ENCODE measurements at regions not wholly inside any gene's neighbourhood (a gene's known extent, or its start where the extent isn't known, plus 50 kb on each side); places are given as distances from the start of the nearest gene placed in this dataset.

DNA sequence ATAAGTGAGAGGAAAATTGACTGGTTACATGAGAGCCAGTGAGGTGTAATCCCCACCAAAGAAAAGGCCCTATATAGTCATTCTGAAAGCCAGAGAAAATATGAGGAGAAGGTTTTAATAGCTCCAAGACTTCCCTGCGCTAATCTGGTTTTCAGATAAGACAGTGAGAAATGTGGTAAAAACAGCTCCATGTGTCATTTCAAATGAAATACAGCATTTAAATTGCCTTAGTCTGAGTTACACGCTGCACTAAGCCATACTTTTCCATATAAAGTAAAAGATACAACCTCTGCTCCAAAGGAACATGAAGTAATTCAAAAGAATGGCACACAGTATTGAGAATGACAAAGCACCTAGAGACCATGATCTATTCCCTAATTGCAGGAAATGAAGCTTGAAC, 378.0 kb upstream of the PDE4D start:
- no TSS peak for BruUV-seq (replicated peaks)
- intact Hi-C loops (cut with micrococcal nuclease): no loop called here
- H3K4me1 Mint-ChIP-seq (ENCODE audit: insufficient read depth, unreplicated experiment): no peaks in the 10 kb centered on the region
- ChIA-PET POLR2A (no interaction called here), CTCF (interaction anchor here (0.7 kb wide), 1 partner anchor 24 kb away, joined by 3 read pairs; no protein-coding TSS in a partner anchor)
- H3K9me3 Mint-ChIP-seq (ENCODE audit: unreplicated experiment): no peaks in the 10 kb centered on the region
- no peak overlapping the region for H3K4me3 Mint-ChIP-seq (ENCODE audit: unreplicated experiment)
- peaks cover 81% of the 10 kb centered on the region for H3K27me3 Mint-ChIP-seq (ENCODE audit: insufficient read depth, unreplicated experiment)
- no peak for DNase-seq (ENCODE audit: unreplicated experiment)
- no peak overlapping the region for H3K27ac Mint-ChIP-seq (ENCODE audit: low read depth, unreplicated experiment)
- H3K36me3 Mint-ChIP-seq (ENCODE audit: insufficient read depth, unreplicated experiment): no peaks in the 10 kb centered on the region
- no peak for TF ChIP-seq CTCF (IDR thresholded peaks at IDR 0.05; ENCODE audit: unreplicated experiment)

DNA sequence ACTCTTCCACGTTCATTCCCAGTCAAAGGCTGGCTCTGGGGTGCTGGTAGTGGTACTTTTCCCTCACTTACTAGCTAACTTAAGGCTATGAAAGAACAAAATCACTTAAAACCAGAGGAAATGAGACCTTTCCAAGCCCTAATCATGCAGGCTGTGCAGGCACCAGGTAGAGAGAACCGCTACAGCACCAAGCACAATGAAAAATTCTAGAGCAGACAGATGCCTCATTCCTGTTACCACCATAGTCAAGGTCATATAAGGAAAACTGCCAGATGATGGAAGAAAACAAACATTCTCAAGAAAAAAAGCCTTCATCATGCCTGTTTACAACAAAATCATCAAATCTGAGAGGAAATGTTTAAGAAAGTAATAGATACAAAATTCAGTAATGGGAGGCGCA, 374.4 kb upstream of the PDE4D start:
- Mint-ChIP-seq H3K4me3 (ENCODE audit: unreplicated experiment) (no peak overlapping the region), H3K9me3 (ENCODE audit: unreplicated experiment) (no peaks in the 10 kb centered on the region), H3K4me1 (ENCODE audit: insufficient read depth, unreplicated experiment) (no peaks in the 10 kb centered on the region), H3K27ac (ENCODE audit: low read depth, unreplicated experiment) (no peak overlapping the region), H3K36me3 (ENCODE audit: insufficient read depth, unreplicated experiment) (no peaks in the 10 kb centered on the region), H3K27me3 (ENCODE audit: insufficient read depth, unreplicated experiment) (peaks cover 76% of the 10 kb centered on the region)
- intact Hi-C loops (cut with micrococcal nuclease): no loop called here
- POLR2A ChIA-PET: no interaction called here
- no TSS peak for BruUV-seq (replicated peaks)
- TF ChIP-seq CTCF (IDR thresholded peaks at IDR 0.05; ENCODE audit: unreplicated experiment): no peak
- no peak for DNase-seq (ENCODE audit: unreplicated experiment)
- CTCF ChIA-PET: no interaction called here

DNA sequence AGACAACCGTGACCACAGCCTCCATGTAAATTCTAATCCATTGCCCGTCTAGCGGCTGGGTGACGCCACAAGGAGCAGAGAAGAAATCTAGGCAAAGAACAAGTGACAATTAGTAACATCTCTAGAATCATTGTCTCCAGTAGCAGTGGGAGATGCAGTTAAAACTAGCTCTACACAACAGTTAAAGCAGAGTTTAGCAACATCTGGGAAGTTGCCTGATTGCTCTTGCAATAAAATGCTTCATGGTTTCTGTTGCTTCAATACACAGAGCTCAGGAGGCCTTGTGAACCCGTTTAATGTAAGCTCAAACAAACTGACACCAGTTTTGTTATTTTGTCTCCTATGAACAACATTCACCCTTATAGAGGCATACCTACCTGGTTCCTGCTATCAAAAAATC, 369.8 kb upstream of the PDE4D start:
- DNase-seq (ENCODE audit: unreplicated experiment): no peak
- no peaks in the 10 kb centered on the region for H3K4me1 Mint-ChIP-seq (ENCODE audit: insufficient read depth, unreplicated experiment)
- H3K9me3 Mint-ChIP-seq (ENCODE audit: unreplicated experiment): no peaks in the 10 kb centered on the region
- peaks cover 78% of the 10 kb centered on the region for H3K27me3 Mint-ChIP-seq (ENCODE audit: insufficient read depth, unreplicated experiment)
- no peak overlapping the region for H3K4me3 Mint-ChIP-seq (ENCODE audit: unreplicated experiment)
- POLR2A ChIA-PET: no interaction called here
- CTCF ChIA-PET: interaction anchor here (0.7 kb wide), 1 partner anchor 276 kb away, joined by 3 read pairs; no protein-coding TSS in a partner anchor
- BruUV-seq (replicated peaks): no TSS peak
- TF ChIP-seq CTCF (IDR thresholded peaks at IDR 0.05; ENCODE audit: unreplicated experiment): no peak
- H3K36me3 Mint-ChIP-seq (ENCODE audit: insufficient read depth, unreplicated experiment): no peaks in the 10 kb centered on the region
- intact Hi-C loops (cut with micrococcal nuclease): no loop called here
- no peak overlapping the region for H3K27ac Mint-ChIP-seq (ENCODE audit: low read depth, unreplicated experiment)

GRCh38 chr5:60262576-60263295, 369.2 kb upstream of the PDE4D start:
- Mint-ChIP-seq H3K36me3 (ENCODE audit: insufficient read depth, unreplicated experiment) (no peaks in the 10 kb centered on the region), H3K27me3 (ENCODE audit: insufficient read depth, unreplicated experiment) (peaks cover 77% of the 10 kb centered on the region), H3K4me3 (ENCODE audit: unreplicated experiment) (no peak overlapping the region), H3K27ac (ENCODE audit: low read depth, unreplicated experiment) (no peak overlapping the region), H3K4me1 (ENCODE audit: insufficient read depth, unreplicated experiment) (no peaks in the 10 kb centered on the region), H3K9me3 (ENCODE audit: unreplicated experiment) (no peaks in the 10 kb centered on the region)
- TF ChIP-seq CTCF (IDR thresholded peaks at IDR 0.05; ENCODE audit: unreplicated experiment): no peak
- intact Hi-C loops (cut with micrococcal nuclease): no loop called here
- ChIA-PET POLR2A (no interaction called here), CTCF (no interaction called here)
- DNase-seq (ENCODE audit: unreplicated experiment): no peak
- no TSS peak for BruUV-seq (replicated peaks)

Data from MCF 10A (cell line).